GM23248 (cell line): ENCODE measurements at regions not wholly inside any gene's neighbourhood (a gene's known extent, or its start where the extent isn't known, plus 50 kb on each side); places are given as distances from the start of the nearest gene placed in this dataset.

Experiments used
- EZH2 ChIP-seq: fragments of 200-600 bp; sonication (generic); IDR thresholded peaks from 2 replicates; pipeline ENCODE4 v1.6.1; 2018; ENCODE audit warnings: antibody characterized with exemption, mild to moderate bottlenecking; ENCODE audit not compliant: insufficient read depth, poor library complexity, severe bottlenecking
- EZH2phosphoT487 ChIP-seq: fragments of 200-600 bp; sonication (generic); IDR thresholded peaks from 2 replicates; pipeline ENCODE4 v1.6.1; 2018; ENCODE audit warnings: antibody characterized with exemption, moderate library complexity, mild to moderate bottlenecking, low read depth; ENCODE audit not compliant: insufficient read depth

GRCh38 chr2:142395291-142395690, 264.5 kb upstream of the LRP1B start:
- no peak for TF ChIP-seq EZH2phosphoT487
- no peak for TF ChIP-seq EZH2
